G401 (cell line): ENCODE measurements at regions not wholly inside any gene's neighbourhood (a gene's known extent, or its start where the extent isn't known, plus 50 kb on each side); places are given as distances from the start of the nearest gene placed in this dataset.
A peak's percentile ranks its signal among the peaks of the same experiment; 100 is the strongest.
"Not testable (repeated sequence)": the region's sequence is repeated elsewhere in the genome, so short reads cannot be mapped to it uniquely, and the experiment has no call there.

ENCODE experiments used
- DNase-seq: peaks from one replicate; pipeline ENCODE4 v3.0.0-alpha.2; 2015; ENCODE audit warnings: low spot score
- in situ Hi-C: cut with HindIII; loops from 2 replicates; pipeline ENCODE4 v1.10.0; 2016; ENCODE audit warnings: low sequenced_read_pairs, mixed read lengths

GRCh38 chr14:95818581-95818980 is 58.1 kb upstream of the TUNAR start:
- no peak for DNase-seq
- in situ Hi-C loops, result no loop called here

- no peak for DNase-seq
- in situ Hi-C loops, result no loop called here
These were observed 59.4 kb upstream of the TUNAR start for GRCh38 chr14:95817271-95817670.

GRCh38 chr14:95816539-95816938 is 60.1 kb upstream of the TUNAR start:
- DNase-seq, result no peak
- in situ Hi-C loops, result no loop called here

- DNase-seq, result no peak
- in situ Hi-C loops, result no loop called here
These were observed 61.4 kb upstream of the TUNAR start for GRCh38 chr14:95815226-95815690.

GRCh38 chr14:95814363-95815225 is 62.0 kb upstream of the TUNAR start:
- in situ Hi-C loops, result no loop called here
- DNase-seq, result no peak

GRCh38 chr14:95811813-95812212 is 64.8 kb upstream of the TUNAR start:
- DNase-seq, result no peak
- in situ Hi-C loops, result no loop called here

GRCh38 chr14:95808371-95808770 is 68.3 kb upstream of the TUNAR start:
- in situ Hi-C loops, result no loop called here
- no peak for DNase-seq

- DNase-seq, result no peak
- in situ Hi-C loops, result no loop called here
These were observed 79.8 kb upstream of the TUNAR start for GRCh38 chr14:95796788-95797187.

- DNase-seq, result no peak
- in situ Hi-C loops, result no loop called here
These were observed 74.0 kb upstream of the TCL1A start for GRCh38 chr14:95787941-95788340.

- in situ Hi-C loops, result no loop called here
These were observed 72.6 kb upstream of the TCL1A start for GRCh38 chr14:95786566-95786965.

GRCh38 chr14:95784137-95784536 is 70.2 kb upstream of the TCL1A start:
- DNase-seq, result no peak
- in situ Hi-C loops, result no loop called here

More at GRCh38 chr14:95786566-95786965, 72.6 kb upstream of the TCL1A start:
- DNase-seq, result no peak

GRCh38 chr14:95776798-95777534 is 63.0 kb upstream of the TCL1A start:
- in situ Hi-C loops, result no loop called here
- DNase-seq, result no peak

- in situ Hi-C loops, result no loop called here
- DNase-seq, result peak; percentile 42
These were observed 60.6 kb upstream of the TCL1A start for GRCh38 chr14:95774265-95775160.

GRCh38 chr14:95770777-95771176 is 56.9 kb upstream of the TCL1A start:
- no peak for DNase-seq
- in situ Hi-C loops, result no loop called here

GRCh38 chr14:95769976-95770375 is 56.1 kb upstream of the TCL1A start:
- DNase-seq, result no peak
- in situ Hi-C loops, result no loop called here

GRCh38 chr14:95769431-95769830 is 55.5 kb upstream of the TCL1A start:
- DNase-seq, in situ Hi-C loops: not testable (repeated sequence)

- in situ Hi-C loops, result no loop called here
- no peak for DNase-seq
These were observed 51.1 kb upstream of the TCL1A start for GRCh38 chr14:95765051-95765450.

GRCh38 chr14:95763875-95764274 is 50.0 kb upstream of the TCL1A start:
- no peak for DNase-seq
- in situ Hi-C loops, result no loop called here
